Adipocyte (in vitro differentiated cells): ENCODE measurements at regions not wholly inside any gene's neighbourhood (a gene's known extent, or its start where the extent isn't known, plus 50 kb on each side); places are given as distances from the start of the nearest gene placed in this dataset.

Experiments used
- DNase-seq: peaks from one replicate; pipeline ENCODE4 v3.0.0-alpha.2; 2015; ENCODE audit warnings: low read depth
- H3K27me3 ChIP-seq: replicated peaks from 2 replicates; pipeline ENCODE4 v1.7.0; 2013; ENCODE audit warnings: mild to moderate bottlenecking, low read length, moderate library complexity; ENCODE audit not compliant: control insufficient read depth, insufficient read depth
- H3K36me3 ChIP-seq: 2 replicates; pipeline ENCODE4 v1.7.0; 2013; ENCODE audit warnings: low read length, mild to moderate bottlenecking, moderate library complexity; ENCODE audit not compliant: control insufficient read depth, insufficient read depth, severe bottlenecking
- H3K4me1 ChIP-seq: 2 replicates; pipeline ENCODE4 v1.7.0; 2013; ENCODE audit warnings: mild to moderate bottlenecking, low read length, moderate library complexity; ENCODE audit not compliant: control insufficient read depth, insufficient read depth
- H3K4me3 ChIP-seq: 2 replicates; pipeline ENCODE4 v1.7.0; 2013; ENCODE audit warnings: mild to moderate bottlenecking, low read length, moderate library complexity
- H3K9ac ChIP-seq: 2 replicates; pipeline ENCODE4 v1.7.0; 2013; ENCODE audit warnings: mild to moderate bottlenecking, low read length, moderate library complexity
- H3K9me3 ChIP-seq: 2 replicates; pipeline ENCODE4 v1.7.0; 2013; ENCODE audit warnings: mild to moderate bottlenecking, low read length, moderate library complexity; ENCODE audit not compliant: control insufficient read depth

- DNase-seq = peak; percentile 18
- H3K9me3 ChIP-seq = no peaks in the 10 kb centered on the region
- H3K27me3 ChIP-seq = no peaks in the 10 kb centered on the region
- peaks cover 21% of the 10 kb centered on the region for H3K4me1 ChIP-seq
- no peak overlapping the region for H3K9ac ChIP-seq
- no peaks in the 10 kb centered on the region for H3K36me3 ChIP-seq
- peak overlapping the region; percentile 15 for H3K4me3 ChIP-seq
Measured at GRCh38 chr14:56482310-56482911, 97.2 kb upstream of the TMEM260 start.

GRCh38 chr14:56487090-56487667, 92.4 kb upstream of the TMEM260 start:
- Histone ChIP-seq H3K4me1 (peaks cover 31% of the 10 kb centered on the region), H3K4me3 (no peak overlapping the region), H3K9ac (peak overlapping the region; percentile 8), H3K9me3 (no peaks in the 10 kb centered on the region), H3K27me3 (no peaks in the 10 kb centered on the region), H3K36me3 (no peaks in the 10 kb centered on the region)
- peak; percentile 75 for DNase-seq

GRCh38 chr14:56487761-56488160, 91.8 kb upstream of the TMEM260 start:
- Histone ChIP-seq H3K36me3 (no peaks in the 10 kb centered on the region), H3K4me1 (peaks cover 25% of the 10 kb centered on the region), H3K4me3 (no peak overlapping the region), H3K27me3 (no peaks in the 10 kb centered on the region), H3K9ac (peak overlapping the region; percentile 8), H3K9me3 (no peaks in the 10 kb centered on the region)
- peak; percentile 51 for DNase-seq

GRCh38 chr14:56488306-56488705, 91.3 kb upstream of the TMEM260 start:
- H3K4me3 ChIP-seq = no peak overlapping the region
- no peaks in the 10 kb centered on the region for H3K27me3 ChIP-seq
- H3K36me3 ChIP-seq = no peaks in the 10 kb centered on the region
- H3K9ac ChIP-seq = no peak overlapping the region
- no peaks in the 10 kb centered on the region for H3K9me3 ChIP-seq
- peaks cover 21% of the 10 kb centered on the region for H3K4me1 ChIP-seq
- no peak for DNase-seq

GRCh38 chr14:56490379-56490778, 89.2 kb upstream of the TMEM260 start:
- H3K36me3 ChIP-seq = no peaks in the 10 kb centered on the region
- no peaks in the 10 kb centered on the region for H3K9me3 ChIP-seq
- H3K9ac ChIP-seq = no peak overlapping the region
- no peaks in the 10 kb centered on the region for H3K27me3 ChIP-seq
- H3K4me1 ChIP-seq = peaks cover 21% of the 10 kb centered on the region
- DNase-seq = peak; percentile 81
- no peak overlapping the region for H3K4me3 ChIP-seq

- Histone ChIP-seq H3K27me3 (no peaks in the 10 kb centered on the region), H3K9ac (no peak overlapping the region)
- DNase-seq = peak; percentile 79
Measured at GRCh38 chr14:56491299-56492285, 88.0 kb upstream of the TMEM260 start.

GRCh38 chr14:56494167-56494566, 85.4 kb upstream of the TMEM260 start:
- no peak overlapping the region for H3K9ac ChIP-seq
- H3K4me3 ChIP-seq = no peak overlapping the region
- peaks cover 5% of the 10 kb centered on the region for H3K4me1 ChIP-seq
- H3K9me3 ChIP-seq = no peaks in the 10 kb centered on the region
- no peaks in the 10 kb centered on the region for H3K36me3 ChIP-seq
- no peak for DNase-seq
- no peaks in the 10 kb centered on the region for H3K27me3 ChIP-seq

More at GRCh38 chr14:56491299-56492285, 88.0 kb upstream of the TMEM260 start:
- Histone ChIP-seq H3K36me3 (no peaks in the 10 kb centered on the region), H3K4me3 (peak overlapping the region; percentile 46), H3K4me1 (peaks cover 21% of the 10 kb centered on the region), H3K9me3 (no peaks in the 10 kb centered on the region)

GRCh38 chr14:56498112-56498511, 81.5 kb upstream of the TMEM260 start:
- Histone ChIP-seq H3K9ac (no peak overlapping the region), H3K9me3 (no peaks in the 10 kb centered on the region), H3K36me3 (no peaks in the 10 kb centered on the region), H3K4me1 (no peaks in the 10 kb centered on the region), H3K4me3 (no peak overlapping the region), H3K27me3 (peaks cover 7% of the 10 kb centered on the region)
- DNase-seq = no peak

- no peak overlapping the region for H3K4me3 ChIP-seq
- no peaks in the 10 kb centered on the region for H3K36me3 ChIP-seq
- no peaks in the 10 kb centered on the region for H3K4me1 ChIP-seq
- no peak for DNase-seq
- H3K27me3 ChIP-seq = peaks cover 14% of the 10 kb centered on the region
- H3K9ac ChIP-seq = no peak overlapping the region
- no peaks in the 10 kb centered on the region for H3K9me3 ChIP-seq
Measured at GRCh38 chr14:56501909-56502530, 77.6 kb upstream of the TMEM260 start.

- no peaks in the 10 kb centered on the region for H3K4me1 ChIP-seq
- no peaks in the 10 kb centered on the region for H3K36me3 ChIP-seq
- no peaks in the 10 kb centered on the region for H3K9me3 ChIP-seq
- no peak overlapping the region for H3K4me3 ChIP-seq
- H3K9ac ChIP-seq = no peak overlapping the region
- no peak for DNase-seq
- peaks cover 16% of the 10 kb centered on the region for H3K27me3 ChIP-seq
Measured at GRCh38 chr14:56505361-56505760, 74.2 kb upstream of the TMEM260 start.

- no peak for DNase-seq
- no peak overlapping the region for H3K9ac ChIP-seq
- no peaks in the 10 kb centered on the region for H3K4me1 ChIP-seq
- no peaks in the 10 kb centered on the region for H3K36me3 ChIP-seq
- H3K9me3 ChIP-seq = no peaks in the 10 kb centered on the region
- peaks cover 2% of the 10 kb centered on the region for H3K27me3 ChIP-seq
- H3K4me3 ChIP-seq = no peak overlapping the region
Measured at GRCh38 chr14:56512521-56512920, 67.1 kb upstream of the TMEM260 start.
